GM12878 (cell line): ENCODE measurements at regions not wholly inside any gene's neighbourhood (a gene's known extent, or its start where the extent isn't known, plus 50 kb on each side); places are given as distances from the start of the nearest gene placed in this dataset.

Experiments used
- MXI1 ChIP-seq: fragments of 150-350 bp; IDR thresholded peaks from 2 replicates; pipeline ENCODE4 v1.6.1; 2011; ENCODE audit warnings: low read depth, mild to moderate bottlenecking, inconsistent platforms, low read length, improper control_type of control experiment
- MYC ChIP-seq: IDR thresholded peaks from 2 replicates; pipeline ENCODE4 v1.6.1; 2011; ENCODE audit warnings: mild to moderate bottlenecking, low read length, moderate library complexity, inconsistent platforms; ENCODE audit not compliant: insufficient read depth, insufficient replicate concordance, insufficient read length, severe bottlenecking
- NR2C2 ChIP-seq: IDR thresholded peaks from 2 replicates; pipeline ENCODE4 v1.6.1; 2011; ENCODE audit warnings: borderline replicate concordance, low read depth; ENCODE audit not compliant: control insufficient read depth, insufficient read length
- POLR2A ChIP-seq: IDR thresholded peaks from 2 replicates; pipeline ENCODE4 v1.6.1; 2011; ENCODE audit warnings: low read depth, mild to moderate bottlenecking, low read length
- POLR2AphosphoS5 ChIP-seq: IDR thresholded peaks from 2 replicates; pipeline ENCODE4 v1.6.1; 2011; ENCODE audit warnings: mild to moderate bottlenecking, low read length, inconsistent platforms
- RAD51 ChIP-seq: fragments of 450-650 bp; IDR thresholded peaks from 2 replicates; pipeline ENCODE4 v1.6.1; 2016; ENCODE audit warnings: moderate library complexity, mild to moderate bottlenecking, inconsistent platforms
- RELA ChIP-seq: fragments of 450-650 bp; IDR thresholded peaks from 2 replicates; pipeline ENCODE4 v1.8.0; 2014; ENCODE audit warnings: borderline replicate concordance; ENCODE audit not compliant: partially characterized antibody
- SMC3 ChIP-seq: IDR thresholded peaks from 2 replicates; pipeline ENCODE4 v1.6.1; 2011; ENCODE audit warnings: low read length, improper control_type of control experiment, borderline replicate concordance
- STAT3 ChIP-seq: IDR thresholded peaks from 2 replicates; pipeline ENCODE4 v1.6.1; 2011; ENCODE audit warnings: low read depth, low read length, improper control_type of control experiment
- TAF1 ChIP-seq: IDR thresholded peaks from 2 replicates; pipeline ENCODE4 v1.6.1; 2011; ENCODE audit warnings: mild to moderate bottlenecking, low read depth, low read length, borderline replicate concordance
- ZBED1 ChIP-seq: IDR thresholded peaks from 2 replicates; pipeline ENCODE4 v1.6.1; 2016; ENCODE audit warnings: borderline replicate concordance
- TF ChIP-seq, protein P1 (sequence below), 3 experiments: IDR thresholded peaks in 2 of 3; conservative IDR thresholded peaks in 1 of 3; 2 replicates each; pipeline ENCODE4 v1.5.1; 2011; ENCODE audit warnings: low read depth in 3 of 3, low read length in 3 of 3, mild to moderate bottlenecking in 3 of 3, control low read depth in 2 of 3, moderate library complexity in 2 of 3, inconsistent platforms in 1 of 3, mixed read lengths in 1 of 3; ENCODE audit not compliant: control insufficient read depth in 2 of 3, insufficient read depth in 1 of 3; ENCODE audit errors: extremely low read depth in 1 of 3
- TF ChIP-seq, protein P2 (sequence below): fragments of 450-650 bp; IDR thresholded peaks from 2 replicates; pipeline ENCODE4 v1.6.1; 2016; ENCODE audit warnings: mild to moderate bottlenecking, moderate library complexity, borderline replicate concordance
- TF ChIP-seq, protein P3 (sequence below): fragments of 450-650 bp; IDR thresholded peaks from 2 replicates; pipeline ENCODE4 v1.6.1; 2016; ENCODE audit warnings: mild to moderate bottlenecking

DNA sequence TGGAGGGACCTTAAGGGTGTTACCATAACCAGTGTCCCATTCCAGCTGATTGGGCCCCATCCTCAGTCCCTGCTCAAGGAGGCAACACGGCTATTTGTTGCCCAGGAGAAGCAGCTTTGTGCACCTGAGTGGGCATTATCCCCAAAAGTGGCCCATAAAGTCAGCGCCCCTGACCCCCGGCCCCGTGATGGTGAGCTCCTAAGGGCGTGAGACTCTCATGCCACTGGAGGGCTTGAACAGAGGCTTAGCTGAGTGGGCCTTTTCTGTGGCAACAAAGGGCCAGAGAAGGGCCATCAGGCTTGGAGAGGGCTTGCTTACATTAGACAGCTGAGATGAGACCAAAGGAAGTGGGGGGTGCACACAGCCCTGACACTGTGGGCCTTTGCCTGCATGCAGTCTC is 99.2 kb upstream of the RAB6C start:
- TF ChIP-seq RELA (no peak), POLR2AphosphoS5 (no peak), STAT3 (no peak), MXI1 (no peak), ZBED1 (no peak), NR2C2 (no peak), POLR2A (no peak), TAF1 (no peak), MYC (no peak), SMC3 (no peak), RAD51 (no peak)
- TF ChIP-seq, protein P1, sequence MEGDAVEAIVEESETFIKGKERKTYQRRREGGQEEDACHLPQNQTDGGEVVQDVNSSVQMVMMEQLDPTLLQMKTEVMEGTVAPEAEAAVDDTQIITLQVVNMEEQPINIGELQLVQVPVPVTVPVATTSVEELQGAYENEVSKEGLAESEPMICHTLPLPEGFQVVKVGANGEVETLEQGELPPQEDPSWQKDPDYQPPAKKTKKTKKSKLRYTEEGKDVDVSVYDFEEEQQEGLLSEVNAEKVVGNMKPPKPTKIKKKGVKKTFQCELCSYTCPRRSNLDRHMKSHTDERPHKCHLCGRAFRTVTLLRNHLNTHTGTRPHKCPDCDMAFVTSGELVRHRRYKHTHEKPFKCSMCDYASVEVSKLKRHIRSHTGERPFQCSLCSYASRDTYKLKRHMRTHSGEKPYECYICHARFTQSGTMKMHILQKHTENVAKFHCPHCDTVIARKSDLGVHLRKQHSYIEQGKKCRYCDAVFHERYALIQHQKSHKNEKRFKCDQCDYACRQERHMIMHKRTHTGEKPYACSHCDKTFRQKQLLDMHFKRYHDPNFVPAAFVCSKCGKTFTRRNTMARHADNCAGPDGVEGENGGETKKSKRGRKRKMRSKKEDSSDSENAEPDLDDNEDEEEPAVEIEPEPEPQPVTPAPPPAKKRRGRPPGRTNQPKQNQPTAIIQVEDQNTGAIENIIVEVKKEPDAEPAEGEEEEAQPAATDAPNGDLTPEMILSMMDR (IDR thresholded peaks at IDR 0.05 in 2 of 3, conservative IDR thresholded peaks at IDR 0.05 in 1 of 3; ENCODE audit: control insufficient read depth in 2 of 3, extremely low read depth in 1 of 3, insufficient read depth in 1 of 3, low read depth in 3 of 3, low read length in 3 of 3): no peak
- TF ChIP-seq, protein P2, sequence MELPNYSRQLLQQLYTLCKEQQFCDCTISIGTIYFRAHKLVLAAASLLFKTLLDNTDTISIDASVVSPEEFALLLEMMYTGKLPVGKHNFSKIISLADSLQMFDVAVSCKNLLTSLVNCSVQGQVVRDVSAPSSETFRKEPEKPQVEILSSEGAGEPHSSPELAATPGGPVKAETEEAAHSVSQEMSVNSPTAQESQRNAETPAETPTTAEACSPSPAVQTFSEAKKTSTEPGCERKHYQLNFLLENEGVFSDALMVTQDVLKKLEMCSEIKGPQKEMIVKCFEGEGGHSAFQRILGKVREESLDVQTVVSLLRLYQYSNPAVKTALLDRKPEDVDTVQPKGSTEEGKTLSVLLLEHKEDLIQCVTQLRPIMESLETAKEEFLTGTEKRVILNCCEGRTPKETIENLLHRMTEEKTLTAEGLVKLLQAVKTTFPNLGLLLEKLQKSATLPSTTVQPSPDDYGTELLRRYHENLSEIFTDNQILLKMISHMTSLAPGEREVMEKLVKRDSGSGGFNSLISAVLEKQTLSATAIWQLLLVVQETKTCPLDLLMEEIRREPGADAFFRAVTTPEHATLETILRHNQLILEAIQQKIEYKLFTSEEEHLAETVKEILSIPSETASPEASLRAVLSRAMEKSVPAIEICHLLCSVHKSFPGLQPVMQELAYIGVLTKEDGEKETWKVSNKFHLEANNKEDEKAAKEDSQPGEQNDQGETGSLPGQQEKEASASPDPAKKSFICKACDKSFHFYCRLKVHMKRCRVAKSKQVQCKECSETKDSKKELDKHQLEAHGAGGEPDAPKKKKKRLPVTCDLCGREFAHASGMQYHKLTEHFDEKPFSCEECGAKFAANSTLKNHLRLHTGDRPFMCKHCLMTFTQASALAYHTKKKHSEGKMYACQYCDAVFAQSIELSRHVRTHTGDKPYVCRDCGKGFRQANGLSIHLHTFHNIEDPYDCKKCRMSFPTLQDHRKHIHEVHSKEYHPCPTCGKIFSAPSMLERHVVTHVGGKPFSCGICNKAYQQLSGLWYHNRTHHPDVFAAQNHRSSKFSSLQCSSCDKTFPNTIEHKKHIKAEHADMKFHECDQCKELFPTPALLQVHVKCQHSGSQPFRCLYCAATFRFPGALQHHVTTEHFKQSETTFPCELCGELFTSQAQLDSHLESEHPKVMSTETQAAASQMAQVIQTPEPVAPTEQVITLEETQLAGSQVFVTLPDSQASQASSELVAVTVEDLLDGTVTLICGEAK: no peak
- TF ChIP-seq, protein P3, sequence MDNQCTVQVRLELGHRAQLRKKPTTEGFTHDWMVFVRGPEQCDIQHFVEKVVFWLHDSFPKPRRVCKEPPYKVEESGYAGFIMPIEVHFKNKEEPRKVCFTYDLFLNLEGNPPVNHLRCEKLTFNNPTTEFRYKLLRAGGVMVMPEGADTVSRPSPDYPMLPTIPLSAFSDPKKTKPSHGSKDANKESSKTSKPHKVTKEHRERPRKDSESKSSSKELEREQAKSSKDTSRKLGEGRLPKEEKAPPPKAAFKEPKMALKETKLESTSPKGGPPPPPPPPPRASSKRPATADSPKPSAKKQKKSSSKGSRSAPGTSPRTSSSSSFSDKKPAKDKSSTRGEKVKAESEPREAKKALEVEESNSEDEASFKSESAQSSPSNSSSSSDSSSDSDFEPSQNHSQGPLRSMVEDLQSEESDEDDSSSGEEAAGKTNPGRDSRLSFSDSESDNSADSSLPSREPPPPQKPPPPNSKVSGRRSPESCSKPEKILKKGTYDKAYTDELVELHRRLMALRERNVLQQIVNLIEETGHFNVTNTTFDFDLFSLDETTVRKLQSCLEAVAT: no peak
